ENCODE measurements at regions not wholly inside any gene's neighbourhood (a gene's known extent, or its start where the extent isn't known, plus 50 kb on each side); places are given as distances from the start of the nearest gene placed in this dataset.

DNA sequence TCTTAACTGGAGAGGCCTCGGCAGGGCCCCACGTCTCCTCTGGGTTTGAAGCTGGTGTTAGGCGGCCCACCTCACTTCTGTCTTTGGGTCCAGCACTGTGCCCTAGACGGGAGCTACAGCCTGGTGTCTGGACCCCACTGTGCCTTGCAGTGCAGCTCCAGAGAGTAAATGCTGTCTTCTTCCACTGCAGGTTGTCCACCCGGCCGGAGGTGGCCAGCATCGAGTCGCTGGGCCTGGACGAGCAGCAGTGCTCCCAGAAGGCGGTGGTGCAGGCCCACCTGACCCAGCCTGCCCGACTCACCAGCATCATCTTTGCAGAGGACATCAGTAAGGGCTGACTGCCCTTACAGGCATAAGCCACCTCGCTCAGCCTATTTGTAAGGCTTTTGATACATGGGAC is 53.1 kb upstream of the TAMM41 start:
- H4K20me1 ChIP-seq (ENCODE audit: insufficient read depth): no peaks in the 10 kb centered on the region
- no peaks in the 10 kb centered on the region for H3K4me1 ChIP-seq (ENCODE audit: control insufficient read depth in 1 of 2, insufficient read depth in 2 of 2, low read length in 2 of 2)
- DNase-seq (ENCODE audit: low read depth, low spot score): no peak
- CTCF ChIA-PET: no interaction called here
- no peak overlapping the region for H3K27ac ChIP-seq (ENCODE audit: low read depth, low read length)
- BruUV-seq (replicated peaks): no TSS peak
- TF ChIP-seq EZH2 (IDR thresholded peaks at IDR 0.05) (no peak), ELF1 (IDR thresholded peaks at IDR 0.05; ENCODE audit: borderline replicate concordance, low read depth) (no peak), RAD21 (IDR thresholded peaks at IDR 0.05; ENCODE audit: low read depth) (no peak), MAX (IDR thresholded peaks at IDR 0.05) (no peak), ZNF274 (IDR thresholded peaks at IDR 0.05; ENCODE audit: low read depth, low read length) (no peak), EZH2phosphoT487 (IDR thresholded peaks at IDR 0.05; ENCODE audit: borderline replicate concordance) (no peak), SRF (IDR thresholded peaks at IDR 0.05; ENCODE audit: low read depth) (no peak), ZFX (IDR thresholded peaks at IDR 0.05) (no peak), CEBPB (IDR thresholded peaks at IDR 0.05; ENCODE audit: low read depth) (no peak), POLR2A (IDR thresholded peaks at IDR 0.05; ENCODE audit: borderline replicate concordance, extremely low read depth, insufficient read depth, insufficient read length) (no peak), YY1 (IDR thresholded peaks at IDR 0.05; ENCODE audit: extremely low read depth, insufficient replicate concordance, low read depth, low read length) (no peak), POLR2AphosphoS5 (IDR thresholded peaks at IDR 0.05; ENCODE audit: low read depth, low read length) (no peak), TCF7L2 (IDR thresholded peaks at IDR 0.05; ENCODE audit: borderline replicate concordance, extremely low read depth, insufficient read depth, insufficient read length) (no peak), FOSL1 (IDR thresholded peaks at IDR 0.05; ENCODE audit: low read depth) (no peak), SP1 (IDR thresholded peaks at IDR 0.05; ENCODE audit: low read depth) (no peak), JUND (IDR thresholded peaks at IDR 0.05) (no peak), EGR1 (IDR thresholded peaks at IDR 0.05; ENCODE audit: low read depth) (no peak), SIN3A (IDR thresholded peaks at IDR 0.05; ENCODE audit: low read depth) (no peak)
- TF ChIP-seq, protein P1, sequence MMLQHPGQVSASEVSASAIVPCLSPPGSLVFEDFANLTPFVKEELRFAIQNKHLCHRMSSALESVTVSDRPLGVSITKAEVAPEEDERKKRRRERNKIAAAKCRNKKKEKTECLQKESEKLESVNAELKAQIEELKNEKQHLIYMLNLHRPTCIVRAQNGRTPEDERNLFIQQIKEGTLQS (IDR thresholded peaks at IDR 0.05): no peak
- no peak overlapping the region for H3K4me3 ChIP-seq (replicated peaks in 1 of 2; ENCODE audit: low read depth in 1 of 2, low read length in 2 of 2)
- no peaks in the 10 kb centered on the region for H3K36me3 ChIP-seq (ENCODE audit: control insufficient read depth in 1 of 2, insufficient read depth in 2 of 2, low read length in 2 of 2)
- peaks cover 7% of the 10 kb centered on the region; the same call in 1 of the 2 replicates for H3K27me3 ChIP-seq (ENCODE audit: insufficient read depth, low read length)
- H3K9me2 ChIP-seq (ENCODE audit: insufficient read depth): no peaks in the 10 kb centered on the region
- ATAC-seq: no peak
- H3K4me2 ChIP-seq (ENCODE audit: low read length): no peak overlapping the region
- POLR2A ChIA-PET: no interaction called here
- no peak overlapping the region for H2AFZ ChIP-seq (ENCODE audit: low read depth, low read length, poor library complexity, severe bottlenecking)
- H3K9ac ChIP-seq (ENCODE audit: low read length): no peak overlapping the region
- intact Hi-C loops (cut with micrococcal nuclease): no loop called here
- RAD21 ChIA-PET (ENCODE audit: low non-redundant PET in 1 of 2, low total read pairs in 2 of 2, uncharacterized antibody in 2 of 2, unreplicated experiment in 2 of 2): no interaction called here
- H3K79me2 ChIP-seq (ENCODE audit: insufficient read depth, low read length): no peaks in the 10 kb centered on the region
- no peaks in the 10 kb centered on the region for H3K9me3 ChIP-seq (ENCODE audit: control insufficient read depth in 1 of 2, insufficient read depth in 1 of 2, low read depth in 1 of 2, low read length in 2 of 2)
